ENCODE measurements at regions not wholly inside any gene's neighbourhood (a gene's known extent, or its start where the extent isn't known, plus 50 kb on each side); places are given as distances from the start of the nearest gene placed in this dataset.

- DNase-seq = no peak
These were observed 140.9 kb downstream of the ANKRD60 start for GRCh38 chr20:58087562-58087858.

GRCh38 chr20:58086763-58087561 lies 141.5 kb downstream of the ANKRD60 start:
- no peak for DNase-seq

GRCh38 chr20:58084966-58085365 lies 143.5 kb downstream of the ANKRD60 start:
- no peak for DNase-seq

- DNase-seq = no peak
These were observed 143.9 kb downstream of the ANKRD60 start for GRCh38 chr20:58084566-58084965.

DNA sequence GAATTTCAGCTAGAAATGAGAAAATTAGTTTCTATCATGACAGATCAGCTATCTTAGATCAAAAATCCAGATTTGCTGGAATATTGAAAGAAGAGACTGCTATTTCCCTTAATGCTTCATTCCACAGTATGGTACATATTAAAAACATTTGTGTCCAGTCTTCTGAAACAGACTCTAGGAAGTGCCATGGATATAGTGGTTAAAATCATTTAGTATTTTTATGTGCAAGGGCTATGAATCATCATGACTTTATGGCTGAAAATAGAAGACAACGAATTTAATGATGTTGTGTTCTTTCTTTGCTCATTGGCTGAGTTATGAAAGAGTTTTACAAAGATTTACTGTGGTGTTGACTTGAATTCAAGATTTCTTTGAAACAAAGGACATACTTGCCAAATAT lies 146.6 kb downstream of the ANKRD60 start:
- DNase-seq = no peak

- DNase-seq = no peak
These were observed 149.5 kb downstream of the ANKRD60 start for GRCh38 chr20:58078741-58079522.

- DNase-seq = no peak
These were observed 151.2 kb downstream of the ANKRD60 start for GRCh38 chr20:58077282-58077681.

GRCh38 chr20:58076405-58076804 lies 152.0 kb downstream of the ANKRD60 start:
- DNase-seq = no peak

- DNase-seq = no peak
These were observed 152.7 kb downstream of the ANKRD60 start for GRCh38 chr20:58075586-58076345.

DNA sequence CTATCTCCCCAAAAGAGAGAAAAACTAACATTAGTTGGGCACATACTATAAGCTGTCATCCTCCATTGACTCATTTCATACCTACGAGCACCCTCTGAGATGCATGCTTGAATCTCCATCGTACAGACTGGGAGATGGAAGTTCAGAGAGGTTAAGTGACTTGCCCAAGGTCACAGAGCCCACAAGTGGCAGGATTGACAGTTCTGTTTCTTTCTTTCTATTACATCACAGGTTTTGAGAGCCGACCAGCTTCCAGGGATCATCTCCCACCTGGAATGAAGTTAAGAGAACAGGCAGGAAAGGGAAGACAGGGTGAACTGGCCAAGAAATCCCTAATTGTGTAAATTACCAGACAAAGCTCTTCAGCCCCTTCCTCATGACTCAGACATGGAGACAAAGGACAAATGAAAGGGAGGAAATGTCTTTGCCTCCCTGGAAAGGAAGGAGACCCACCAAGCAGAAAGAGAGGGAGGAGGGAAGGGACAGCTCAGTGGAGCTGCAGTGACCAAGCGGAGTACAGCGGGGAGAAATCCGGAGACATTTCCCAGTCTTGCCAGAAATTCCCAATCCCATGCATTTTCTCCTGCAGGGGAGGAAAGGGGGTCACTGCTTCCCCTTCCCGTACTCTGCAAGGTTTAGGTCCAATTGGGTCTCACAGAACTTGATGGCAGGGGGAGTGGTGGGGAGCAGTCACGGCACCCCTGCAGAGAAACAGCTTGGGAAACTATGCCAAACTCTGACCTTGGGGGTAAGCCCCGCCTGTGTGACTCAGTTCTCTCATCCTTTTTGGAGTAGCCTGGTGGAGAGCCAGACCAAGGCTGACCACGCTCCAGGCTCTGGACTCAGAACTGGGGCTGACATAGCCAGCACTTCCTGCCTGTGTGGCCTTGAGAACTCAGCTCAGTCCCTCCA lies 154.3 kb downstream of the ANKRD60 start:
- no peak for DNase-seq

DNA sequence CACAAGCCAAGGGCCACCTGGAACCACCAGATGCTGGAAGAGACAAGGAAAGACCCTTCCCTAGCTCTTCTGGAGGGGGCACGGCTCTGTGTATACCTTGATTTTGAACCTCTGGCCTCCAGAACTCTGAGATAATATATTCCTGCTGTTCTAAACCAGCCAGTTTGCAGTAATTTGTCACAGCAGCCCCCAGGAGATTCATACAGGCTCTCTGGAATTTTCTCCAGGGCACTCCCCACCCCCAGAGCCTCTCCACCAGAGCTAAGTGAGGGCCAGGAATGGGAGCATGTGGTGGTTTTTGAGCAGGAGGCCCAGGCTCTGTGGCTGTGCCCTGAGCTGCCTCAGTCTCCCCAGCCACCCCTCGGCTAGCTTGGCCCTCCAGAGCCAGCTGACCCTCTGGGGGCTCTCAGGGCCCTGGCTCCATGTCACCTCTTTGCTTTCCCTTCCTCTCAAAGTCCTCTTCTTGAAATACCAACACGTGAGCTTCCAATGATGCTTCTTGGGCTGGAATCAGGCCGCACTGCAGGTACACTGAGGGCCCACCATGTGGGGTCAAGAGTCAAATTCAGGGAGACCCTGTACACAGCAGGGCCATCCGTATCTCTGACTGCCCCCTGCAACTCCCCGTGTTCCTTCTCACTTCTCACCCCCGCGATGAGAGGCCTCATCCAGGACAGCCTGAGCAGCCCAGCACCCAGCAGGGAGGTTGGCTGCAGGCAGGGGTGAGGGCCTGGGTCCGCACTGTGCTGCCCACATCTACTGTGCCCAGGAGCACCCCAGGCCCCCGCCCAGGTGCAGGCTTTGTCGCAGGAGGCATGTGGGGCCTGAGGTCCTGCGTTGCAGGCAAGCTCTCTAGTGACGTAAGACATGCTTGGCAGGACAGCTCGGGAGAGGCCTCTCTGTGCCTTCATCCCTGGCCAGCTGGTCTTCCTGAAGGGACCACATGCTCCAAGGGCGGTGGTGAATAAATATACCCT lies 155.5 kb downstream of the ANKRD60 start:
- DNase-seq = no peak

- DNase-seq = no peak
These were observed 156.5 kb downstream of the ANKRD60 start for GRCh38 chr20:58071991-58072390.

DNA sequence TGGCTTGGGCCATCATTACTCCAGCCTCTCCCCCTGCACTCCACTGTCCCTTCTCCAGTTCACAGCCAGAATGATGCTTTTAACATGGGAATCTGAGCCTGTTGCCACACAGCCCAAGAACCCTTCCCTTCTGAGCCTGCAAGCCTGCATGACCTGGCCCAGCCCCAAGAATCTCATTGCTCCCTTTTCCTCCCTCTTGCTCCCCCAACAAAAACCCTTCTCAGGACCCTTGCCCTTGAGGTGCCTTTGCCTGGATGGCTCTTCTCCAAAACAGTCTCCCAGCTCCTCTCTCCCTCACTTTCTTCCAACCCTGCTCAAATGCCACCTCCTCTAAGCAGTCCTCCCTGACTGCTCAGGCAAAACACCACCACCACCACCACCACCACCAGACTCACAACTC lies 157.2 kb downstream of the ANKRD60 start:
- DNase-seq = no peak

DNA sequence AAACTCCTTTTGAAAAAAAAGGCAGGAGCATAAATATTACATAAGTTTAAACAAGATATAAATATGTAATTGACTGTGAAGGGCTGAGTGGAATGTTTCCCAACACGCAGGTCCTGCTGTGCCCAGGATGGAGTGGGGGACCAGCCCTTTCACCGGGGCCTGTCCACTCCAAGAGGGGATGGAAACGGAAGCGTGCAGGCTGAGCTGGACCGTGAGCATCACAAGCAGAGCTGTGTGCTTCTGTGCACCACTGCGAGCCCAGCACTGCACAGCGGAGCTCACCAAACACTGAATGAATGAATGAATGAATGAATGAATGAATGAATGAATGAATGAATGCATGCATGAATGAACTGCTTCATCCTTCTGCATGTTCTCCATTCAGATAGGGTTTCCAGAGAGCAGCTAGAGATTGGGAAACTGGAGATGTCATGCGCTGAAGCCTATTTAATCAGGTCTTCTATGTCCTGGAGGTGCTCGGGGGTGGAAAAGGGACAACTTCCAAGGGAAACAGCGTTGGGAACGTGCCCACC lies 157.7 kb downstream of the ANKRD60 start:
- no peak for DNase-seq

DNA sequence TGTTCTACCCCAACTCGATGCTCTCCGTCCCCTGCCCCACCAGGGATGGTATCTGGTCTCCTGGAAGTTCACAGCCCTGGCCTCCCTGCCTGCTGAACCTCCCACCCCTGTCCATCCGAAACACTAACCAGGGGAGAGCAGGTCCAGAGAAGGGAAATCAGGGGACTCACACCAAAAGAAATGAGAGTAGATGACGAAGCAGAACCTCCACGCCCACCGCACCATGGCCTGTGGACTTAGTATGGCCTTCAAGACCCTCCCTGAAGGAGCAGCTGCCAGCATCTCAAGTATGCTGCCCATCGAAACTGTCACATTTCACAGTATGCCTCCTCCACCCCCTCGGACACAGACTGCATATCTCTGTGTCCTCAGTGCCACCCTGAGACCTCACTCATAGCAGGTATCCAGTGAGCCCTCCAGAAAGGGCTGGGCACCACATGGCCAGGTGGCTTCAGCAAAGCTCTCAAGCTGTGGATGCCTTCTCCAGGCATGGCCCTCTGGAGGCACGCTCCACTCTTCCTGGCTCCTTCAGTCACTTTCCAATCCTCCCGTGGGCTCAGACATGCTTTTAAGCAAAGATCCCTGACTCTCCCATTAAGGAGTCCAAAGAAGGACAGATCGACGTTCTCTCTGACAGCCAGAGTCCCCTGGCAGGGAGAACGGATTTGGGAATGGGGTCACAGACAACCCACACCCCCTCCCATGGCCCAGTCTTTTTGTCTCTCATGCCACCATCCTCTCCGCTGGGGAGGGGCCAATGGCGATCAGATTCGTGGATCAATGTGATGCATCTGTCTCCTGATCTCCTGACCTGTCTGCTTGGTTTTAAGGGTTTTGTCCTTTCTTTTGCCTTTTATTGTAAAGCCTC lies 158.4 kb downstream of the ANKRD60 start:
- DNase-seq = no peak

GRCh38 chr20:58069207-58069606 lies 159.2 kb downstream of the ANKRD60 start:
- DNase-seq = no peak

- no peak for DNase-seq
These were observed 162.7 kb downstream of the ANKRD60 start for GRCh38 chr20:58065508-58066361.

- no peak for DNase-seq
These were observed 163.9 kb downstream of the ANKRD60 start for GRCh38 chr20:58064411-58065010.

DNA sequence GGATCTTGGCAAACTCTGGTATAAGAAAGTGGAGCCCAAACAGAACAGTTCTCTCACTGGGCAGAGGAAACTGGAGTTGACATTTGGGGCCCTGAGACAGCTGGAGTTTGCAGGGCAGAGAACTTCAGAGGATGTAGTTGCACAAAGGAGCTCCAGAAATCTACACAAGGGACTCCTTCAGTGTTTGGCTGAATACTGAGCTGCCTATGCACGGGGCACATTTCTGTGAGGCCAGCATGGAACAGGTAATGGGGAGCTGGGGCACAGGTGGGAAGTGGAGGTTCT lies 169.3 kb downstream of the ANKRD60 start:
- DNase-seq = no peak
